ENCODE measurements at regions not wholly inside any gene's neighbourhood (a gene's known extent, or its start where the extent isn't known, plus 50 kb on each side); places are given as distances from the start of the nearest gene placed in this dataset.

GRCh38 chr2:184444217-184444616 is 154.1 kb upstream of the ZNF804A start:
- H3K27me3 ChIP-seq (ENCODE audit: control insufficient read depth in 1 of 2, insufficient read depth in 2 of 2, low read length in 2 of 2): no peaks in the 10 kb centered on the region
- Mint-ChIP-seq H3K4me1 (ENCODE audit: low read depth) (no peaks in the 10 kb centered on the region), H3K9me3 (no peaks in the 10 kb centered on the region), H3K27ac (no peak overlapping the region), H3K27me3 (no peaks in the 10 kb centered on the region), H3K4me3 (no peak overlapping the region), H3K36me3 (ENCODE audit: low read depth) (no peaks in the 10 kb centered on the region)
- intact Hi-C loops (cut with DNase I, micrococcal nuclease): no loop called here
- no peak for DNase-seq
- H3K27ac ChIP-seq (ENCODE audit: low read depth in 1 of 2, low read length in 2 of 2): no peak overlapping the region
- no peaks in the 10 kb centered on the region for H3K36me3 ChIP-seq (ENCODE audit: insufficient read depth, low read length)
- CTCF ChIA-PET: no interaction called here
- ATAC-seq (ENCODE audit: poor library complexity): no peak
- no peak for TF ChIP-seq CTCF (IDR thresholded peaks at IDR 0.05)
- H3K4me3 ChIP-seq (ENCODE audit: low read length): no peak overlapping the region
- POLR2A ChIA-PET: no interaction called here
- no peaks in the 10 kb centered on the region for H3K4me1 ChIP-seq (ENCODE audit: insufficient read depth, low read length)
- no peaks in the 10 kb centered on the region for H3K9me3 ChIP-seq (ENCODE audit: control insufficient read depth in 1 of 2, insufficient read depth in 1 of 2, low read length in 2 of 2)

GRCh38 chr2:184444623-184445223 is 153.6 kb upstream of the ZNF804A start:
- ATAC-seq (ENCODE audit: poor library complexity) (no peak), DNase-seq (no peak)
- no peaks in the 10 kb centered on the region for H3K4me1 ChIP-seq (ENCODE audit: insufficient read depth, low read length)
- intact Hi-C loops (cut with DNase I, micrococcal nuclease): no loop called here
- no peaks in the 10 kb centered on the region for H3K9me3 ChIP-seq (ENCODE audit: control insufficient read depth in 1 of 2, insufficient read depth in 1 of 2, low read length in 2 of 2)
- no peaks in the 10 kb centered on the region for H3K36me3 ChIP-seq (ENCODE audit: insufficient read depth, low read length)
- H3K4me3 ChIP-seq (ENCODE audit: low read length): no peak overlapping the region
- ChIA-PET POLR2A (no interaction called here), CTCF (no interaction called here)
- Mint-ChIP-seq H3K9me3 (no peaks in the 10 kb centered on the region), H3K4me3 (no peak overlapping the region), H3K27me3 (no peaks in the 10 kb centered on the region), H3K4me1 (ENCODE audit: low read depth) (no peaks in the 10 kb centered on the region), H3K36me3 (ENCODE audit: low read depth) (no peaks in the 10 kb centered on the region), H3K27ac (no peak overlapping the region)
- no peaks in the 10 kb centered on the region for H3K27me3 ChIP-seq (ENCODE audit: control insufficient read depth in 1 of 2, insufficient read depth in 2 of 2, low read length in 2 of 2)
- TF ChIP-seq CTCF (IDR thresholded peaks at IDR 0.05): no peak
- H3K27ac ChIP-seq (ENCODE audit: low read depth in 1 of 2, low read length in 2 of 2): no peak overlapping the region

GRCh38 chr2:184449760-184450159 is 148.6 kb upstream of the ZNF804A start:
- no peak for TF ChIP-seq CTCF (IDR thresholded peaks at IDR 0.05)
- Mint-ChIP-seq H3K27me3 (no peaks in the 10 kb centered on the region), H3K4me3 (no peak overlapping the region), H3K9me3 (peaks cover 4% of the 10 kb centered on the region), H3K4me1 (ENCODE audit: low read depth) (no peaks in the 10 kb centered on the region), H3K36me3 (ENCODE audit: low read depth) (no peaks in the 10 kb centered on the region), H3K27ac (no peak overlapping the region)
- DNase-seq: no peak
- no peaks in the 10 kb centered on the region for H3K27me3 ChIP-seq (ENCODE audit: control insufficient read depth in 1 of 2, insufficient read depth in 2 of 2, low read length in 2 of 2)
- CTCF ChIA-PET: interaction anchor here (1.1 kb wide), 1 partner anchor 16 kb away, joined by 3 read pairs; no protein-coding TSS in a partner anchor
- no peak overlapping the region for H3K27ac ChIP-seq (ENCODE audit: low read depth in 1 of 2, low read length in 2 of 2)
- H3K36me3 ChIP-seq (ENCODE audit: insufficient read depth, low read length): no peaks in the 10 kb centered on the region
- no peak overlapping the region for H3K4me3 ChIP-seq (ENCODE audit: low read length)
- POLR2A ChIA-PET: no interaction called here
- H3K9me3 ChIP-seq (ENCODE audit: control insufficient read depth in 1 of 2, insufficient read depth in 1 of 2, low read length in 2 of 2): no peaks in the 10 kb centered on the region
- intact Hi-C loops (cut with DNase I, micrococcal nuclease): no loop called here
- ATAC-seq (ENCODE audit: poor library complexity): no peak
- no peaks in the 10 kb centered on the region for H3K4me1 ChIP-seq (ENCODE audit: insufficient read depth, low read length)
